GM08714 (cell line): ENCODE measurements at regions not wholly inside any gene's neighbourhood (a gene's known extent, or its start where the extent isn't known, plus 50 kb on each side); places are given as distances from the start of the nearest gene placed in this dataset.
"Not testable (repeated sequence)": the region's sequence is repeated elsewhere in the genome, so short reads cannot be mapped to it uniquely, and the experiment has no call there.

Experiments
- H3K4me3 ChIP-seq: fragments of 200-500 bp; sonication (Bioruptor generic); 2 replicates; pipeline ENCODE4 v1.5.1; 2014; ENCODE audit warnings: mild to moderate bottlenecking, low read length, inconsistent platforms
- ZNF274 ChIP-seq: IDR thresholded peaks from 2 replicates; pipeline ENCODE4 v1.6.1; 2012; ENCODE audit warnings: mild to moderate bottlenecking, low read depth, low read length

GRCh38 chr19:23984911-23985310 lies 70.2 kb downstream of the ZNF726 start:
- not testable (repeated sequence) for H3K4me3 ChIP-seq

- TF ChIP-seq ZNF274 = no peak
- no peak overlapping the region for H3K4me3 ChIP-seq
Observed at GRCh38 chr19:23986623-23987022, 71.9 kb downstream of the ZNF726 start.

- TF ChIP-seq ZNF274 = no peak
- no peak overlapping the region for H3K4me3 ChIP-seq
Observed at GRCh38 chr19:23991170-23991569, 76.5 kb downstream of the ZNF726 start.

DNA sequence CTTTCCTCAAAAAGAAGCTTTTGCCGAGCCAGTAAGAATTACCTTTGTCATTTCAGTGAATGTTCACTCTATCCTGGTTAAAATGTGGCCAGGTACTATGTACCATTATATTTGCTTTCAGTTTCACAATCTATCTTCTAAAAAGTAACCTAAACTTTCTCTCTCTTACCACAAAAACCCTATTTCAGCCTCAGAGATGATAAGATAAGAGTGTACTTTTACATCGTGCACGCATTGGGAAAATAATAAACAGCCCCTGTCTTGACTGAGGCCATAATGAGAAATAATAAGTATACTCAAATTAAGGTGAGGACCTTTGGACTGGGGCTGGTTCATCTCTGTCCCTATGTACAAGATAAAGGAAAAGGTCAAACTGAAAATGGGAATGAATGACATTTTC lies 77.7 kb downstream of the ZNF726 start:
- TF ChIP-seq ZNF274 = no peak

DNA sequence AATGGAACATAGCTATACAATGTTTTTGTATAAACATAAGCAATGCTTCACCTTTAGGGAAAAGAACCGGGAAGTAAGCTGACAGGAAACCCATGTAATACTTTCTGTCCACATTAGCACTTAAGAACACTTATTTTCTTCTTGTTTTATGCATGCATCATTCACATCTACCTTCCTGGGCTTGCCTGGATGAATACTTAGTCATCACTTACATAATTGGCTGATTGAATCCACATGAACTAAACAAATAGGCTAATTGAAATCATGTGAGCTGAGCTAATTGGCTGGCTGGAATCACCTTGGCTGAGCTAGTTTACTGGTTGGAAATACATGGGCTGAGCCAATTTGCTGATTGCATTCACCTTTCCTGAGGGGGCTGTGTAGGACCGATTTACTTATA lies 78.8 kb downstream of the ZNF726 start:
- TF ChIP-seq ZNF274 = no peak
- H3K4me3 ChIP-seq = no peak overlapping the region

More for the DNA sequence above, 77.7 kb downstream of the ZNF726 start:
- H3K4me3 ChIP-seq = no peak overlapping the region

DNA sequence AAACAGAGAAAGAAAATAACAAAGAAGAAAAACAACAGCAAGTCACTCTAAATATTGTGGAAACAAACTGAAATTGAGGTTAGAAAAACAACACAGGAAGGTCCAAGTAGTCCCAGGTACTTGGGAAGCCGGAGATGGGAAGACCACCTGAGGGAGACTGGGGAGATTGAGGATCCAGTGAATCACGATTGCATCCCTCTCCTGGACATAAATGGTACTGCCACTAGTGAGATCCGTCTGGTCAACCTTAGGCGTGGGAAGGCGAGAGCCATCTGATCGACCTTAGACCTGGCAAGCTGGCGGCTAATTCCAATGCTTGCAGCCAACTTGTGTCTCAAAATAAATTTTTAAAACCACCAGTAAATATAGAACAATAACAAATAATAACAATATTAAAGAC lies 81.9 kb downstream of the ZNF726 start:
- no peak overlapping the region for H3K4me3 ChIP-seq
- no peak for TF ChIP-seq ZNF274

GRCh38 chr19:23998568-23998967 lies 83.9 kb downstream of the ZNF726 start:
- H3K4me3 ChIP-seq = no peak overlapping the region
- no peak for TF ChIP-seq ZNF274

- TF ChIP-seq ZNF274 = no peak
- H3K4me3 ChIP-seq = no peak overlapping the region
Observed at GRCh38 chr19:23999821-24000610, 85.3 kb downstream of the ZNF726 start.

DNA sequence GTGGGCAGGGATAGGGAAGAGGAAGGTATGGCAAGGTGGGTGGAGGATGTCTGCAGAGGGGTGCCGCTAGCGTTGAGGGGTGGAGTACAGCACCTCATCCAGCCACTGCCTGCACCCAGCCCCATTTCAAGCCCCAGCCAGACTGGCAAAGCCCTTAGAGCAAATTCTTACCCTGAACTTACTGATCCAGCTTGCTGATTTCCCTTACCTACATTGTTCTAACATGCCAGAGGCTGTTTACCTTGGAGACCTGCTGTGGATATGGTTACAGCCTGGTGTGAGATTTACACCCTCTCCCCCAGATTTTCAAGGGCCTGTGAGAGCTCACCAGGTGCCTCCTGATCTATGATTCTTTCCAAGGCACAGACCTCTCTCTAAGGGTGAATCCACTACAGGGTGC lies 86.0 kb downstream of the ZNF726 start:
- no peak overlapping the region for H3K4me3 ChIP-seq
- TF ChIP-seq ZNF274 = no peak

GRCh38 chr19:24002256-24002945 lies 84.6 kb upstream of the ZNF254 start:
- H3K4me3 ChIP-seq = no peak overlapping the region
- no peak for TF ChIP-seq ZNF274

DNA sequence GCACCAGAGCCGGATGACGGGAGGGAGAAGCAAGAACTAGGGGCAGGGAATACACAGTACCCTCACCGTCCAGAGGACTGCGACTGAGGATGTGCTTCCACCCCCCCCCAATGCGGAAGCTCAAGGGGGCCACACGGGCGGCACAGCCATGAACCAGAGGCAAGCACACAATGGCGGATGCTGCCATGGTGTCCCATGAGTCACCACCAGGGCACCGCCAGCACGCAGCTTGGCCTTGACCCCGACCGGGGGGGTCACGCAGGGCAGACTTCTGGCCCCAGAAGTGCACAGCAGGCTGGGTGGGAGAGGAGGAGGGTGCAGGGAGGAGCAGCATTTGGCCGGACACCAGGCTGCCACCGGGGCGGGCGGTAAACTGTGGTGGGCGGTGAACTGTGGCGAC lies 83.5 kb upstream of the ZNF254 start:
- TF ChIP-seq ZNF274 = no peak
- H3K4me3 ChIP-seq = no peak overlapping the region

- TF ChIP-seq ZNF274 = no peak
- H3K4me3 ChIP-seq = no peak overlapping the region
Observed at GRCh38 chr19:24004166-24004565, 82.8 kb upstream of the ZNF254 start.

DNA sequence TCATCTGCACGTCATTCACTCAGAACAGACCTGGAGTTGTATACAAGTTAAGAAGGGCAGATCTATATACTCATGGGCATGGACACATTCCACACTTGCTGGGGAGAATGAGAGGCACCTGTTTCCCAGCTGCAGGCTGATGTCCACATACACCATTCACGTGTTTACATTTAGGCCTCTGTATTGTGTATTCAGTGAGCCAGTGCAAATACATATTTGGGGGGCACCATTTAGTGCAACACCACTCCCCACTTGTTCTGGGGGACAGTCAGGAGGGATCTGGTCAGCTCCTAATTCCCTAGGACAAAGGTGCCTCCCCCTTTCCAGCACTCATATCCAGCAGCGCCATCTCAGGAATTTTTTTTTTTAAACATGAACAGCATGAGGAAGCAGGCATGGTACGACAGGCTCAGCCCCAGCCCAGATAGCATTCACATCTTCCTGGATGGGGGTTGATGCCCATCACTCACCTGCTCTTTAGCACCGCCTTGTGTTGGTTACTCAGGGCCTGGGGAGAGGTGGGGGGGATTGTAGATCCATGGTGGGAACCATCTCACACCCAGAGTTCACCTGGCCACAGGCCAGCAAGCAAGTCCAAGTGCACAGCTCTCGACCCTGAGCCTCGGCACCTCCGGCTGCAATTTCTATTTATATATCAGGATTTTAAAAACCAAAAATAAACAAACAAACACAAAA lies 56.9 kb upstream of the ZNF254 start:
- no peak for TF ChIP-seq ZNF274
- no peak overlapping the region for H3K4me3 ChIP-seq

DNA sequence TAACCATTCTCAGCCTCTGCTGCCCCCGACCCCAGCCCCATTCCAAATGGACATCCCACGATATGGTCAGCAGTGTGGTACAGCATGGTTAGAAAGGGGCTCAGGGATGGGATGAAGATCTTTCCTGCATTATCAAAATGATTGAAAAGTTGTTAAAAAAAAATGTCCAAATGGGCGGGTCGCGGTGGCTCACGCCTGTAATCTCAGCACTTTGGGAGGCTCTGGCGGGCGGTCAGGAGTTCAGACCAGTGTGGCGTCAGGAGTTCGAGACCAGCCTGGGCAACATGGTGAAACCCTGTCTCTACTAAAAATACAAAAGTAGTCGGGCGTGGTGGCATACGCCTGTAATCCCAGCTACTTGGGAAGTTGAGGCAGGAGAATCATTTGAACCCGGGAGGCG lies 54.3 kb upstream of the ZNF254 start:
- peak overlapping the region; percentile 1; the same call in 1 of the 2 replicates for H3K4me3 ChIP-seq

More for the DNA sequence above, 54.3 kb upstream of the ZNF254 start:
- no peak for TF ChIP-seq ZNF274
